GM19463 (cell line): ENCODE measurements at regions not wholly inside any gene's neighbourhood (a gene's known extent, or its start where the extent isn't known, plus 50 kb on each side); places are given as distances from the start of the nearest gene placed in this dataset.

Experiments
- ATAC-seq: cut with Tn5 transposase; IDR thresholded peaks from one replicate; pipeline ENCODE4 v1.9.1; 2021; ENCODE audit warnings: mild to moderate bottlenecking, moderate library complexity; ENCODE audit not compliant: unreplicated experiment

- no peak for ATAC-seq
These were observed 63.3 kb upstream of the ANXA10 start for GRCh38 chr4:168028970-168029597.

GRCh38 chr4:168037676-168038075 is 54.7 kb upstream of the ANXA10 start:
- ATAC-seq, result no peak

- no peak for ATAC-seq
These were observed 52.7 kb upstream of the ANXA10 start for GRCh38 chr4:168039593-168039992.
